Tibial nerve (tissue), 4 donors: ENCODE measurements at regions not wholly inside any gene's neighbourhood (a gene's known extent, or its start where the extent isn't known, plus 50 kb on each side); places are given as distances from the start of the nearest gene placed in this dataset.
"Not testable (repeated sequence)": the region's sequence is repeated elsewhere in the genome, so short reads cannot be mapped to it uniquely, and the experiment has no call there.

ENCODE experiments used
- DNase-seq, 2 donors: peaks; one replicate each; pipeline ENCODE4 v3.0.0-alpha.2; 2019; ENCODE audit warnings: low spot score in 2 of 2
- H3K27ac ChIP-seq, 4 donors: fragments of 200-600 bp; sonication (generic) in 3 of 4; one replicate each; pipeline ENCODE4 v1.5.1; 2017 to 2019; ENCODE audit warnings: mild to moderate bottlenecking in 1 of 4
- H3K27me3 ChIP-seq, 2 donors: fragments of 200-600 bp; sonication (generic) in 1 of 2; one replicate each; pipeline versions ENCODE4 v1.5.1 to v1.6.0; 2017 to 2019
- H3K36me3 ChIP-seq, 3 donors: fragments of 200-600 bp; sonication (generic); one replicate each; pipeline ENCODE4 v1.5.1; 2018 to 2019
- H3K4me1 ChIP-seq, 4 donors: fragments of 200-600 bp; sonication (generic) in 3 of 4; one replicate each; pipeline ENCODE4 v1.5.1; 2017 to 2019
- H3K4me3 ChIP-seq, 4 donors: fragments of 200-600 bp; sonication (generic) in 3 of 4; one replicate each; pipeline ENCODE4 v1.5.1; 2017 to 2019; ENCODE audit warnings: mild to moderate bottlenecking in 1 of 4, moderate library complexity in 1 of 4
- H3K9me3 ChIP-seq, 4 donors: fragments of 200-600 bp; sonication (generic) in 3 of 4; one replicate each; pipeline ENCODE4 v1.5.1; 2017 to 2019
- EP300 ChIP-seq, 2 donors: sonication (generic); formaldehyde crosslinking; IDR thresholded peaks; one replicate each; pipeline ENCODE4 v1.6.1; 2017; ENCODE audit warnings: antibody characterized with exemption in 2 of 2, mild to moderate bottlenecking in 1 of 2
- POLR2A ChIP-seq, 2 donors: fragments of 450-650 bp; IDR thresholded peaks; one replicate each; pipeline ENCODE4 v1.6.1; 2017; ENCODE audit warnings: antibody characterized with exemption in 2 of 2, mild to moderate bottlenecking in 2 of 2, moderate library complexity in 2 of 2
- WGBS, 2 donors: methylation state at CpG; one replicate each; pipeline ENCODE4 v1.1.5; 2018; 5-methylcytosine and 5-hydroxymethylcytosine counted together
- TF ChIP-seq, protein P1 (sequence below), 5 experiments: fragments of 200-600 bp in 3 of 5; fragments of 450-650 bp in 2 of 5; sonication (generic) in 3 of 5; IDR thresholded peaks; one replicate each; pipeline ENCODE4 v1.5.1; 2016 to 2019; ENCODE audit warnings: antibody characterized with exemption in 5 of 5, mild to moderate bottlenecking in 3 of 5, moderate library complexity in 2 of 5

DNA sequence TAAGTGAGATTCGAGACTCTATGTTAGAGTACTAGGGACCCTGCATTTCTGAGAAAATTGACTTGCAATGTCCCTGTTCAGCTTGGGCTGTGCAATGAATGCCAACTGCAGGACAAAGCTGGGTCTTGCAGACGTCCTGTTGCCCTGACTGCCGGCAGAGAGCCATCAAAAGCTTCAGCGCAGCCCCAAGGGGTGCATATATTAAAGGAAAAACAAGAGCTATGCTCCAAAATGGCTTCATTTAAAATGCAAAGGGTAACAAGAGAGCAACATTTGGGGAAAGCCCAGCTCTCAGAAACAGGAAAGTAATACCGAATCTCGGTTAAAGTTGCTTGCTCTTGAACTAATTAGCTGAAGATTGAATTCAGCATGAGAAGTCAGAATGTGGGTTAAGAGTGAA, 110.9 kb upstream of the PNPT1 start:
- no peak overlapping the region for H3K27ac ChIP-seq

DNA sequence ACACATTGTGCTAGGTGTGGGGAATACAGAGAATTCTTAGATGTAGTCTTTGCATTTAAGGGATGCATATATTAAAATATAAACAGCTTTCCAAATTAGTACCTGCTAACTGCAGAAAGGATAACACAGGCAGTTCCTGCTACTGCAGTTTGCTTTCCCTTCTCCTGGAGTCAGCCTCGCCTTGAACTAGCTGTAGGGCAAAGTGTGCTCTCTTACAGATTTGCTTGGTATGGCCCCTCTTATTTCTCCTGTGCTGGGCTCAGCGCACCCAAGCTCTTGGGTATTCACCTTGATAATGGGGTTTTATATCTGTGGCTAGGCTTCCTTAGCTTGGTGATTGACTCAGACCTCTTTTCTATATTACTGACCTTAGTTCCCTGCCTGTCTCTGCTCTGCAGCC, 108.4 kb upstream of the PNPT1 start:
- no peaks in the 10 kb centered on the region for H3K27me3 ChIP-seq
- H3K36me3 ChIP-seq = no peaks in the 10 kb centered on the region
- H3K9me3 ChIP-seq = no peaks in the 10 kb centered on the region
- TF ChIP-seq EP300 (IDR thresholded peaks at IDR 0.05) (no peak), POLR2A (IDR thresholded peaks at IDR 0.05) (no peak)
- TF ChIP-seq, protein P1, sequence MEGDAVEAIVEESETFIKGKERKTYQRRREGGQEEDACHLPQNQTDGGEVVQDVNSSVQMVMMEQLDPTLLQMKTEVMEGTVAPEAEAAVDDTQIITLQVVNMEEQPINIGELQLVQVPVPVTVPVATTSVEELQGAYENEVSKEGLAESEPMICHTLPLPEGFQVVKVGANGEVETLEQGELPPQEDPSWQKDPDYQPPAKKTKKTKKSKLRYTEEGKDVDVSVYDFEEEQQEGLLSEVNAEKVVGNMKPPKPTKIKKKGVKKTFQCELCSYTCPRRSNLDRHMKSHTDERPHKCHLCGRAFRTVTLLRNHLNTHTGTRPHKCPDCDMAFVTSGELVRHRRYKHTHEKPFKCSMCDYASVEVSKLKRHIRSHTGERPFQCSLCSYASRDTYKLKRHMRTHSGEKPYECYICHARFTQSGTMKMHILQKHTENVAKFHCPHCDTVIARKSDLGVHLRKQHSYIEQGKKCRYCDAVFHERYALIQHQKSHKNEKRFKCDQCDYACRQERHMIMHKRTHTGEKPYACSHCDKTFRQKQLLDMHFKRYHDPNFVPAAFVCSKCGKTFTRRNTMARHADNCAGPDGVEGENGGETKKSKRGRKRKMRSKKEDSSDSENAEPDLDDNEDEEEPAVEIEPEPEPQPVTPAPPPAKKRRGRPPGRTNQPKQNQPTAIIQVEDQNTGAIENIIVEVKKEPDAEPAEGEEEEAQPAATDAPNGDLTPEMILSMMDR (IDR thresholded peaks at IDR 0.05) = no peak
- H3K4me1 ChIP-seq = peaks cover 0 to 14% (median 0%) of the 10 kb centered on the region in 4 donors
- DNase-seq = no peak
- WGBS, 2 donors = 86 to 91% methylated on average over 2 of the region's 2 CpGs
- H3K4me3 ChIP-seq = no peak overlapping the region
- H3K27ac ChIP-seq = no peak overlapping the region

More for the DNA sequence above, 110.9 kb upstream of the PNPT1 start:
- WGBS, 2 donors = 34 to 39% methylated on average over 6 of the region's 6 CpGs
- TF ChIP-seq, protein P1 (IDR thresholded peaks at IDR 0.05) = no peak
- TF ChIP-seq EP300 (IDR thresholded peaks at IDR 0.05) (no peak), POLR2A (IDR thresholded peaks at IDR 0.05) (no peak)
- Histone ChIP-seq H3K4me1 (peaks cover 0 to 14% (median 0%) of the 10 kb centered on the region in 4 donors), H3K9me3 (no peaks in the 10 kb centered on the region), H3K4me3 (no peak overlapping the region), H3K36me3 (no peaks in the 10 kb centered on the region), H3K27me3 (no peaks in the 10 kb centered on the region)
- no peak for DNase-seq

- DNase-seq = no peak
These were observed 107.8 kb upstream of the PNPT1 start for GRCh38 chr2:55801436-55801835.

DNA sequence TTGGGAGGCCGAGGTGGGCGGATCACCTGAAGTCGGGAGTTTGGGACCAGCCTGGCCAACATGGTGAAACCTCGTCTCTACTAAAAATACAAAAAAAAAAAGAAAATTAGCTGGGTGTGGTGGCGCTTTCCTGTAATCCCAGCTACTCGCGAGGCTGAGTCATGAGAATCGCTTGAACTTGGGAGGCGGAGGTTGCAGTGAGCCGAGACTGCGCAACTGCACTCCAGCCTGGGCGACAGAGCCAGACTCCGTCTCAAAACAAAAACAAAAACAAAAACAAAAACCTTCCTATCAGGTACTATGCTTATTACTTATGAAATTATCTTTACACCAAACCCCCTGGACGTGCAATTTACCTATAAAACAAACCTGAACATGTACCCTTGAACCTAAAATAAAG, 106.0 kb upstream of the PNPT1 start:
- not testable (repeated sequence) for DNase-seq, H3K27me3 ChIP-seq, H3K36me3 ChIP-seq, H3K4me1 ChIP-seq, H3K4me3 ChIP-seq, H3K9me3 ChIP-seq, H3K27ac ChIP-seq
- WGBS, 2 donors = 92 to 93% methylated on average over 14 of the region's 14 CpGs

More at GRCh38 chr2:55801436-55801835, 107.8 kb upstream of the PNPT1 start:
- Histone ChIP-seq H3K4me1 (peaks cover 0 to 14% (median 0%) of the 10 kb centered on the region in 4 donors), H3K9me3 (no peaks in the 10 kb centered on the region), H3K4me3 (no peak overlapping the region), H3K27ac (no peak overlapping the region), H3K36me3 (no peaks in the 10 kb centered on the region), H3K27me3 (no peaks in the 10 kb centered on the region)
- WGBS, 2 donors = 79 to 86% methylated on average over 1 of the region's 1 CpG
- TF ChIP-seq EP300 (IDR thresholded peaks at IDR 0.05) (no peak), POLR2A (IDR thresholded peaks at IDR 0.05) (no peak)
- TF ChIP-seq, protein P1 (IDR thresholded peaks at IDR 0.05) = no peak

- TF ChIP-seq POLR2A (IDR thresholded peaks at IDR 0.05) (no peak), EP300 (IDR thresholded peaks at IDR 0.05) (no peak)
- TF ChIP-seq, protein P1 (IDR thresholded peaks at IDR 0.05) = no peak
- Histone ChIP-seq H3K4me3 (no peak overlapping the region), H3K36me3 (no peaks in the 10 kb centered on the region), H3K27ac (no peak overlapping the region), H3K27me3 (no peaks in the 10 kb centered on the region), H3K9me3 (peaks cover 0 to 4% (median 0%) of the 10 kb centered on the region in 4 donors), H3K4me1 (no peaks in the 10 kb centered on the region)
- no peak for DNase-seq
These were observed 102.5 kb upstream of the PNPT1 start for GRCh38 chr2:55796121-55796520.

DNA sequence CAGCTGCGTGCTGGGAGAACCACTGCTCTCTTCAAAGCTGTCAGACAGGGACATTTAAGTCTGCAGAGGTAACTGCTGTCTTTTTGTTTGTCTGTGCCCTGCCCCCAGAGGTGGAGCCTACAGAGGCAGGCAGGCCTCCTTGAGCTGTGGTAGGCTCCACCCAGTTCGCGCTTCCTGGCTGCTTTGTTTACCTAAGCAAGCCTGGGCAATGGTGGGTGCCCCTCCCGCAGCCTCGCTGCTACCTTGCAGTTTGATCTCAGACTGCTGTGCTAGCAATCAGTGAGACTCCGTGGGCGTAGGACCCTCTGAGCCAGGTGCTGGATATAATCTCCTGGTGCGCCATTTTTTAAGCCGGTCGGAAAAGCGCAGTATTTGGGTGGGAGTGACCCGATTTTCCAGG, 100.0 kb upstream of the PNPT1 start:
- H3K36me3 ChIP-seq, H3K4me3 ChIP-seq, H3K27me3 ChIP-seq, H3K27ac ChIP-seq, H3K4me1 ChIP-seq, DNase-seq, H3K9me3 ChIP-seq: not testable (repeated sequence)
- WGBS, 2 donors = 86 to 88% methylated on average over 11 of the region's 12 CpGs
